ENCODE measurements at regions not wholly inside any gene's neighbourhood (a gene's known extent, or its start where the extent isn't known, plus 50 kb on each side); places are given as distances from the start of the nearest gene placed in this dataset.

GRCh38 chr16:51010817-51011216 lies 140.3 kb downstream of the SALL1 start:
- H3K27ac ChIP-seq (ENCODE audit: low read length): no peak overlapping the region
- no peaks in the 10 kb centered on the region for H3K4me1 ChIP-seq (ENCODE audit: low read length)

GRCh38 chr16:51009813-51010212 lies 141.3 kb downstream of the SALL1 start:
- no peaks in the 10 kb centered on the region for H4K20me1 ChIP-seq (ENCODE audit: insufficient read depth, low read length)
- no peak for DNase-seq
- H3K4me2 ChIP-seq (ENCODE audit: low read depth, low read length): no peak overlapping the region
- no peak overlapping the region for H3K4me3 ChIP-seq (ENCODE audit: low read length)
- H3K36me3 ChIP-seq (replicated peaks; ENCODE audit: insufficient read depth, low read length): no peaks in the 10 kb centered on the region
- H3K9me2 ChIP-seq (replicated peaks; ENCODE audit: insufficient read depth, low read length): no peaks in the 10 kb centered on the region
- no peaks in the 10 kb centered on the region for H3K4me1 ChIP-seq (ENCODE audit: low read length)
- no peak overlapping the region for H3K27ac ChIP-seq (ENCODE audit: low read length)
- no peaks in the 10 kb centered on the region for H3K9me3 ChIP-seq (replicated peaks; ENCODE audit: insufficient read depth, low read length)
- no peak for TF ChIP-seq EZH2 (optimal IDR thresholded peaks at IDR 0.05; ENCODE audit: low read depth, low read length)
- no peak for TF ChIP-seq EZH2phosphoT487 (IDR thresholded peaks at IDR 0.05; ENCODE audit: low read length)
- TF ChIP-seq CTCF (IDR thresholded peaks at IDR 0.05; ENCODE audit: low read length): no peak
- no peaks in the 10 kb centered on the region for H3K79me2 ChIP-seq (ENCODE audit: low read length)
- no peaks in the 10 kb centered on the region for H3F3A ChIP-seq (ENCODE audit: insufficient read depth, low read length)
- H2AFZ ChIP-seq (ENCODE audit: low read length): no peak overlapping the region
- no peak overlapping the region for H3K9ac ChIP-seq (ENCODE audit: low read length)
- H3K27me3 ChIP-seq (replicated peaks; ENCODE audit: insufficient read depth, low read length): no peaks in the 10 kb centered on the region

More at GRCh38 chr16:51010817-51011216, 140.3 kb downstream of the SALL1 start:
- H3K9ac ChIP-seq (ENCODE audit: low read length): no peak overlapping the region
- no peak for DNase-seq
- H3F3A ChIP-seq (ENCODE audit: insufficient read depth, low read length): no peaks in the 10 kb centered on the region
- H4K20me1 ChIP-seq (ENCODE audit: insufficient read depth, low read length): no peaks in the 10 kb centered on the region
- H3K27me3 ChIP-seq (replicated peaks; ENCODE audit: insufficient read depth, low read length): no peaks in the 10 kb centered on the region
- TF ChIP-seq EZH2phosphoT487 (IDR thresholded peaks at IDR 0.05; ENCODE audit: low read length) (no peak), EZH2 (optimal IDR thresholded peaks at IDR 0.05; ENCODE audit: low read depth, low read length) (no peak), CTCF (IDR thresholded peaks at IDR 0.05; ENCODE audit: low read length) (no peak)
- no peak overlapping the region for H2AFZ ChIP-seq (ENCODE audit: low read length)
- H3K36me3 ChIP-seq (replicated peaks; ENCODE audit: insufficient read depth, low read length): no peaks in the 10 kb centered on the region
- no peaks in the 10 kb centered on the region for H3K9me2 ChIP-seq (replicated peaks; ENCODE audit: insufficient read depth, low read length)
- no peaks in the 10 kb centered on the region for H3K79me2 ChIP-seq (ENCODE audit: low read length)
- H3K4me2 ChIP-seq (ENCODE audit: low read depth, low read length): no peak overlapping the region
- H3K4me3 ChIP-seq (ENCODE audit: low read length): no peak overlapping the region
- no peaks in the 10 kb centered on the region for H3K9me3 ChIP-seq (replicated peaks; ENCODE audit: insufficient read depth, low read length)

GRCh38 chr16:51009359-51009758 lies 141.7 kb downstream of the SALL1 start:
- H3K9me2 ChIP-seq (replicated peaks; ENCODE audit: insufficient read depth, low read length): no peaks in the 10 kb centered on the region
- TF ChIP-seq EZH2phosphoT487 (IDR thresholded peaks at IDR 0.05; ENCODE audit: low read length): no peak
- no peak for TF ChIP-seq CTCF (IDR thresholded peaks at IDR 0.05; ENCODE audit: low read length)
- TF ChIP-seq EZH2 (optimal IDR thresholded peaks at IDR 0.05; ENCODE audit: low read depth, low read length): no peak
- no peaks in the 10 kb centered on the region for H3K4me1 ChIP-seq (ENCODE audit: low read length)
- no peak overlapping the region for H3K4me2 ChIP-seq (ENCODE audit: low read depth, low read length)
- DNase-seq: no peak
- H3F3A ChIP-seq (ENCODE audit: insufficient read depth, low read length): no peaks in the 10 kb centered on the region
- H3K79me2 ChIP-seq (ENCODE audit: low read length): no peaks in the 10 kb centered on the region
- H3K36me3 ChIP-seq (replicated peaks; ENCODE audit: insufficient read depth, low read length): no peaks in the 10 kb centered on the region
- H3K9me3 ChIP-seq (replicated peaks; ENCODE audit: insufficient read depth, low read length): no peaks in the 10 kb centered on the region
- no peak overlapping the region for H2AFZ ChIP-seq (ENCODE audit: low read length)
- H3K4me3 ChIP-seq (ENCODE audit: low read length): no peak overlapping the region
- no peak overlapping the region for H3K9ac ChIP-seq (ENCODE audit: low read length)
- H3K27ac ChIP-seq (ENCODE audit: low read length): no peak overlapping the region
- H3K27me3 ChIP-seq (replicated peaks; ENCODE audit: insufficient read depth, low read length): no peaks in the 10 kb centered on the region
- no peaks in the 10 kb centered on the region for H4K20me1 ChIP-seq (ENCODE audit: insufficient read depth, low read length)

Measured in MM.1S (cell line).